ENCODE measurements at regions not wholly inside any gene's neighbourhood (a gene's known extent, or its start where the extent isn't known, plus 50 kb on each side); places are given as distances from the start of the nearest gene placed in this dataset.

DNA sequence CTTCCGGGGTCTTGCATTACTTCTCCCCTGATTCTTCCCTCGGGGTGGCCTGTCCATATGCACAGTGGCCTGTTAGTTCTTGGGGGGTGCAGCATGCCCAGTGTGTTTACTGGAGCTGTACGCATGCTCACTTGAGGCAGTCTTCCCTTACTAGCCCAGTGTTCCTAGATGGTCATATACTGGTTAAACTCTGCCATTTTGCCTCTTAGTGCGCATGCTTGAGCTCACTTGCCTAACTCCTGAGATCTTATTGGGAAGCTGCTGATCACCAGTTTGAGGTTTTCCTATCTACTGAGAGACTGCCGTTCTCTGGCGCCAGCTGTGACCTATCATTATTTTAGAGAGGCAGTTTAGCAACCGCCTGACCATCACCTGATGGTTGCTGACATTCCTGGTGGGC lies 571.2 kb downstream of the ADCYAP1 start:
- ATAC-seq (no peak), DNase-seq (no peak)
- H3K27me3 ChIP-seq = no peaks in the 10 kb centered on the region
- H3K4me3 ChIP-seq = no peak overlapping the region
- H3K36me3 ChIP-seq = no peaks in the 10 kb centered on the region
- no peak overlapping the region for H3K27ac ChIP-seq
- H3K9me3 ChIP-seq = no peaks in the 10 kb centered on the region
- H3K4me1 ChIP-seq = no peaks in the 10 kb centered on the region
- TF ChIP-seq POLR2A (IDR thresholded peaks at IDR 0.05) = no peak
- no peak for TF ChIP-seq CTCF (IDR thresholded peaks at IDR 0.05)
- intact Hi-C loops (cut with DNase I) = no loop called here
- 90% methylated on average over 2 of the region's 7 CpGs for WGBS (ENCODE audit: insufficient coverage, low coverage, low lambda C conversion rate, missing lambda C conversion rate)

GRCh38 chr18:1480309-1480708 lies 575.6 kb downstream of the ADCYAP1 start:
- TF ChIP-seq CTCF (IDR thresholded peaks at IDR 0.05) (no peak), POLR2A (IDR thresholded peaks at IDR 0.05) (no peak)
- ATAC-seq = no peak
- H3K4me1 ChIP-seq = no peaks in the 10 kb centered on the region
- H3K27ac ChIP-seq = no peak overlapping the region
- H3K27me3 ChIP-seq = no peaks in the 10 kb centered on the region
- intact Hi-C loops (cut with DNase I) = no loop called here
- no peaks in the 10 kb centered on the region for H3K36me3 ChIP-seq
- WGBS (ENCODE audit: insufficient coverage, low coverage, low lambda C conversion rate, missing lambda C conversion rate) = 29% methylated on average over 2 of the region's 2 CpGs
- no peak overlapping the region for H3K4me3 ChIP-seq
- H3K9me3 ChIP-seq = no peaks in the 10 kb centered on the region
- no peak for DNase-seq

GRCh38 chr18:1481577-1481976 lies 576.9 kb downstream of the ADCYAP1 start:
- no peaks in the 10 kb centered on the region for H3K9me3 ChIP-seq
- intact Hi-C loops (cut with DNase I) = no loop called here
- no peaks in the 10 kb centered on the region for H3K36me3 ChIP-seq
- no peaks in the 10 kb centered on the region for H3K4me1 ChIP-seq
- no peak for ATAC-seq
- no peaks in the 10 kb centered on the region for H3K27me3 ChIP-seq
- H3K4me3 ChIP-seq = no peak overlapping the region
- H3K27ac ChIP-seq = no peak overlapping the region
- WGBS (ENCODE audit: insufficient coverage, low coverage, low lambda C conversion rate, missing lambda C conversion rate) = 41% methylated on average over 1 of the region's 1 CpG
- TF ChIP-seq POLR2A (IDR thresholded peaks at IDR 0.05) (no peak), CTCF (IDR thresholded peaks at IDR 0.05) (no peak)
- DNase-seq = no peak

GRCh38 chr18:1483385-1483784 lies 578.7 kb downstream of the ADCYAP1 start:
- DNase-seq = no peak
- Histone ChIP-seq H3K4me1 (no peaks in the 10 kb centered on the region), H3K27me3 (no peaks in the 10 kb centered on the region), H3K4me3 (no peak overlapping the region), H3K27ac (no peak overlapping the region), H3K9me3 (no peaks in the 10 kb centered on the region), H3K36me3 (no peaks in the 10 kb centered on the region)
- no peak for ATAC-seq
- intact Hi-C loops (cut with DNase I) = no loop called here
- TF ChIP-seq CTCF (IDR thresholded peaks at IDR 0.05) = no peak
- no peak for TF ChIP-seq POLR2A (IDR thresholded peaks at IDR 0.05)

- WGBS (ENCODE audit: insufficient coverage, low coverage, low lambda C conversion rate, missing lambda C conversion rate) = 80% methylated on average over 1 of the region's 2 CpGs
- TF ChIP-seq CTCF (IDR thresholded peaks at IDR 0.05) (no peak), POLR2A (IDR thresholded peaks at IDR 0.05) (no peak)
- DNase-seq (no peak), ATAC-seq (no peak)
- Histone ChIP-seq H3K4me1 (no peaks in the 10 kb centered on the region), H3K9me3 (no peaks in the 10 kb centered on the region), H3K27me3 (no peaks in the 10 kb centered on the region), H3K36me3 (no peaks in the 10 kb centered on the region), H3K27ac (no peak overlapping the region), H3K4me3 (no peak overlapping the region)
- intact Hi-C loops (cut with DNase I) = no loop called here
Measured at GRCh38 chr18:1487457-1487856, 582.8 kb downstream of the ADCYAP1 start.

Measured in right lobe of liver (tissue), 6 donors.